Inflammatory macrophage treated with lipopolysaccharide for 1 hour (primary cell): ENCODE measurements at regions not wholly inside any gene's neighbourhood (a gene's known extent, or its start where the extent isn't known, plus 50 kb on each side); places are given as distances from the start of the nearest gene placed in this dataset.

Experiments
- DNase-seq, 2 donors: peaks; one replicate each; pipeline ENCODE4 v3.0.0-alpha.2; 2020 to 2022

GRCh38 chr22:27679693-27680488, 121.7 kb downstream of the MN1 start:
- DNase-seq: no peak

- no peak for DNase-seq
Measured at GRCh38 chr22:27680636-27681035, 120.9 kb downstream of the MN1 start.

GRCh38 chr22:27681037-27681436, 120.5 kb downstream of the MN1 start:
- DNase-seq: no peak

GRCh38 chr22:27682437-27682836, 119.1 kb downstream of the MN1 start:
- no peak for DNase-seq

- no peak for DNase-seq
Measured at GRCh38 chr22:27684901-27685300, 116.7 kb downstream of the MN1 start.

GRCh38 chr22:27685515-27685914, 116.0 kb downstream of the MN1 start:
- no peak for DNase-seq

- no peak for DNase-seq
Measured at GRCh38 chr22:27685970-27686369, 115.6 kb downstream of the MN1 start.

- DNase-seq: peak; percentile 16 to 55
Measured at GRCh38 chr22:27686534-27686933, 115.0 kb downstream of the MN1 start.

- DNase-seq: no peak
Measured at GRCh38 chr22:27687984-27688545, 113.5 kb downstream of the MN1 start.

GRCh38 chr22:27689664-27690063, 111.9 kb downstream of the MN1 start:
- no peak for DNase-seq

- no peak for DNase-seq
Measured at GRCh38 chr22:27690599-27690998, 111.0 kb downstream of the MN1 start.

- DNase-seq: no peak
Measured at GRCh38 chr22:27692243-27692642, 109.3 kb downstream of the MN1 start.

GRCh38 chr22:27695925-27696324, 105.6 kb downstream of the MN1 start:
- no peak for DNase-seq

GRCh38 chr22:27697888-27698287, 103.7 kb downstream of the MN1 start:
- no peak for DNase-seq
